H1 (cell line): ENCODE measurements at regions not wholly inside any gene's neighbourhood (a gene's known extent, or its start where the extent isn't known, plus 50 kb on each side); places are given as distances from the start of the nearest gene placed in this dataset.

ENCODE experiments used
- TF ChIP-seq, protein P1 (sequence below): fragments of 300-600 bp; sonication (generic); IDR thresholded peaks from 2 replicates; pipeline ENCODE4 v1.7.1; 2012; ENCODE audit warnings: low read length, moderate library complexity, mild to moderate bottlenecking, inconsistent platforms; ENCODE audit not compliant: insufficient replicate concordance

DNA sequence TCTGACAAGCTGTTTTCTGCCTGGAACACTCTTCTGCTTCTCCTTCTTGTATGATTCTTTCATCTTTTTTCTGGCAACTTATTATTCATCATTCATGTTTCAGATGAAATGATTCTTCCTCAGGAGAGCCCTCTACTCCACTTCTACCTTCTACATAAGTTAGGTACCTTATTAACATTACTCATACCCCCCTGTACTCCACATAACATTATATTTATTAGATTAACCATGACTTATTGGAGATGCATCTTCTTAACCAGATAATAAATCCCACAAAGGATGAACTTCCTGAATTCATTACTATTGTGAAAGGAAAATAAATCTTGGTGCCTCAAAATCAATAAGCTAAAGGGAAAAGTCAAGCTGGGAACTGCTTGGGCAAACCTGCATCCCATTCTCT, 1636.5 kb upstream of the FLRT2 start (continued):
- TF ChIP-seq, protein P1, sequence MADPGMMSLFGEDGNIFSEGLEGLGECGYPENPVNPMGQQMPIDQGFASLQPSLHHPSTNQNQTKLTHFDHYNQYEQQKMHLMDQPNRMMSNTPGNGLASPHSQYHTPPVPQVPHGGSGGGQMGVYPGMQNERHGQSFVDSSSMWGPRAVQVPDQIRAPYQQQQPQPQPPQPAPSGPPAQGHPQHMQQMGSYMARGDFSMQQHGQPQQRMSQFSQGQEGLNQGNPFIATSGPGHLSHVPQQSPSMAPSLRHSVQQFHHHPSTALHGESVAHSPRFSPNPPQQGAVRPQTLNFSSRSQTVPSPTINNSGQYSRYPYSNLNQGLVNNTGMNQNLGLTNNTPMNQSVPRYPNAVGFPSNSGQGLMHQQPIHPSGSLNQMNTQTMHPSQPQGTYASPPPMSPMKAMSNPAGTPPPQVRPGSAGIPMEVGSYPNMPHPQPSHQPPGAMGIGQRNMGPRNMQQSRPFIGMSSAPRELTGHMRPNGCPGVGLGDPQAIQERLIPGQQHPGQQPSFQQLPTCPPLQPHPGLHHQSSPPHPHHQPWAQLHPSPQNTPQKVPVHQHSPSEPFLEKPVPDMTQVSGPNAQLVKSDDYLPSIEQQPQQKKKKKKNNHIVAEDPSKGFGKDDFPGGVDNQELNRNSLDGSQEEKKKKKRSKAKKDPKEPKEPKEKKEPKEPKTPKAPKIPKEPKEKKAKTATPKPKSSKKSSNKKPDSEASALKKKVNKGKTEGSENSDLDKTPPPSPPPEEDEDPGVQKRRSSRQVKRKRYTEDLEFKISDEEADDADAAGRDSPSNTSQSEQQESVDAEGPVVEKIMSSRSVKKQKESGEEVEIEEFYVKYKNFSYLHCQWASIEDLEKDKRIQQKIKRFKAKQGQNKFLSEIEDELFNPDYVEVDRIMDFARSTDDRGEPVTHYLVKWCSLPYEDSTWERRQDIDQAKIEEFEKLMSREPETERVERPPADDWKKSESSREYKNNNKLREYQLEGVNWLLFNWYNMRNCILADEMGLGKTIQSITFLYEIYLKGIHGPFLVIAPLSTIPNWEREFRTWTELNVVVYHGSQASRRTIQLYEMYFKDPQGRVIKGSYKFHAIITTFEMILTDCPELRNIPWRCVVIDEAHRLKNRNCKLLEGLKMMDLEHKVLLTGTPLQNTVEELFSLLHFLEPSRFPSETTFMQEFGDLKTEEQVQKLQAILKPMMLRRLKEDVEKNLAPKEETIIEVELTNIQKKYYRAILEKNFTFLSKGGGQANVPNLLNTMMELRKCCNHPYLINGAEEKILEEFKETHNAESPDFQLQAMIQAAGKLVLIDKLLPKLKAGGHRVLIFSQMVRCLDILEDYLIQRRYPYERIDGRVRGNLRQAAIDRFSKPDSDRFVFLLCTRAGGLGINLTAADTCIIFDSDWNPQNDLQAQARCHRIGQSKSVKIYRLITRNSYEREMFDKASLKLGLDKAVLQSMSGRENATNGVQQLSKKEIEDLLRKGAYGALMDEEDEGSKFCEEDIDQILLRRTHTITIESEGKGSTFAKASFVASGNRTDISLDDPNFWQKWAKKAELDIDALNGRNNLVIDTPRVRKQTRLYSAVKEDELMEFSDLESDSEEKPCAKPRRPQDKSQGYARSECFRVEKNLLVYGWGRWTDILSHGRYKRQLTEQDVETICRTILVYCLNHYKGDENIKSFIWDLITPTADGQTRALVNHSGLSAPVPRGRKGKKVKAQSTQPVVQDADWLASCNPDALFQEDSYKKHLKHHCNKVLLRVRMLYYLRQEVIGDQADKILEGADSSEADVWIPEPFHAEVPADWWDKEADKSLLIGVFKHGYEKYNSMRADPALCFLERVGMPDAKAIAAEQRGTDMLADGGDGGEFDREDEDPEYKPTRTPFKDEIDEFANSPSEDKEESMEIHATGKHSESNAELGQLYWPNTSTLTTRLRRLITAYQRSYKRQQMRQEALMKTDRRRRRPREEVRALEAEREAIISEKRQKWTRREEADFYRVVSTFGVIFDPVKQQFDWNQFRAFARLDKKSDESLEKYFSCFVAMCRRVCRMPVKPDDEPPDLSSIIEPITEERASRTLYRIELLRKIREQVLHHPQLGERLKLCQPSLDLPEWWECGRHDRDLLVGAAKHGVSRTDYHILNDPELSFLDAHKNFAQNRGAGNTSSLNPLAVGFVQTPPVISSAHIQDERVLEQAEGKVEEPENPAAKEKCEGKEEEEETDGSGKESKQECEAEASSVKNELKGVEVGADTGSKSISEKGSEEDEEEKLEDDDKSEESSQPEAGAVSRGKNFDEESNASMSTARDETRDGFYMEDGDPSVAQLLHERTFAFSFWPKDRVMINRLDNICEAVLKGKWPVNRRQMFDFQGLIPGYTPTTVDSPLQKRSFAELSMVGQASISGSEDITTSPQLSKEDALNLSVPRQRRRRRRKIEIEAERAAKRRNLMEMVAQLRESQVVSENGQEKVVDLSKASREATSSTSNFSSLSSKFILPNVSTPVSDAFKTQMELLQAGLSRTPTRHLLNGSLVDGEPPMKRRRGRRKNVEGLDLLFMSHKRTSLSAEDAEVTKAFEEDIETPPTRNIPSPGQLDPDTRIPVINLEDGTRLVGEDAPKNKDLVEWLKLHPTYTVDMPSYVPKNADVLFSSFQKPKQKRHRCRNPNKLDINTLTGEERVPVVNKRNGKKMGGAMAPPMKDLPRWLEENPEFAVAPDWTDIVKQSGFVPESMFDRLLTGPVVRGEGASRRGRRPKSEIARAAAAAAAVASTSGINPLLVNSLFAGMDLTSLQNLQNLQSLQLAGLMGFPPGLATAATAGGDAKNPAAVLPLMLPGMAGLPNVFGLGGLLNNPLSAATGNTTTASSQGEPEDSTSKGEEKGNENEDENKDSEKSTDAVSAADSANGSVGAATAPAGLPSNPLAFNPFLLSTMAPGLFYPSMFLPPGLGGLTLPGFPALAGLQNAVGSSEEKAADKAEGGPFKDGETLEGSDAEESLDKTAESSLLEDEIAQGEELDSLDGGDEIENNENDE = no peak
